GM12865 (cell line): ENCODE measurements at regions not wholly inside any gene's neighbourhood (a gene's known extent, or its start where the extent isn't known, plus 50 kb on each side); places are given as distances from the start of the nearest gene placed in this dataset.

Source experiments
- DNase-seq: peaks from one replicate; pipeline ENCODE4 v3.0.0; 2010; ENCODE audit warnings: low read depth
- H3K4me3 ChIP-seq: 2 replicates; pipeline ENCODE4 v1.5.1; 2011; ENCODE audit warnings: mild to moderate bottlenecking, low read depth, low read length, control low read depth
- TF ChIP-seq, protein P1 (sequence below): IDR thresholded peaks from 2 replicates; pipeline ENCODE4 v1.5.1; 2011; ENCODE audit warnings: low read length, control low read depth, low read depth, inconsistent platforms; ENCODE audit not compliant: insufficient read depth; ENCODE audit errors: missing control alignments

DNA sequence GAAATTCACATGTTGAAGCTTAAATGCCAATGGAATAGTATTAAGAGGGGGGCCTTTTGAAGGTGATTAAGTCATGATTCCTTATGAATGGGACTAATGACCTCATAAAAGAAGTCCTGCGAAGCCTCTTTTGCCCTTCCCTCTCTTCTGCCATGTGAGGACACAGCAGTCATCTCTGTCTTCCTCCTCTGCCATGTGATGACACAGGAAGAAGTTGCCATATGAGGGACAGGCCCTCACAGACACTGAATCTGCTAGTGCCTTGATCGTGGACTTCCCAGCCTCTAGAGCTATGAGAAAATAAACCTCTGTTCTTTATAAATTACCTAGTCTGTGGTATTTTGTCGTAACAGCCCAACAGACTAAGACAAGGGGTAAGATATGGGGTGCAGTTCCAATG, 100.7 kb downstream of the VCPKMT start:
- TF ChIP-seq, protein P1, sequence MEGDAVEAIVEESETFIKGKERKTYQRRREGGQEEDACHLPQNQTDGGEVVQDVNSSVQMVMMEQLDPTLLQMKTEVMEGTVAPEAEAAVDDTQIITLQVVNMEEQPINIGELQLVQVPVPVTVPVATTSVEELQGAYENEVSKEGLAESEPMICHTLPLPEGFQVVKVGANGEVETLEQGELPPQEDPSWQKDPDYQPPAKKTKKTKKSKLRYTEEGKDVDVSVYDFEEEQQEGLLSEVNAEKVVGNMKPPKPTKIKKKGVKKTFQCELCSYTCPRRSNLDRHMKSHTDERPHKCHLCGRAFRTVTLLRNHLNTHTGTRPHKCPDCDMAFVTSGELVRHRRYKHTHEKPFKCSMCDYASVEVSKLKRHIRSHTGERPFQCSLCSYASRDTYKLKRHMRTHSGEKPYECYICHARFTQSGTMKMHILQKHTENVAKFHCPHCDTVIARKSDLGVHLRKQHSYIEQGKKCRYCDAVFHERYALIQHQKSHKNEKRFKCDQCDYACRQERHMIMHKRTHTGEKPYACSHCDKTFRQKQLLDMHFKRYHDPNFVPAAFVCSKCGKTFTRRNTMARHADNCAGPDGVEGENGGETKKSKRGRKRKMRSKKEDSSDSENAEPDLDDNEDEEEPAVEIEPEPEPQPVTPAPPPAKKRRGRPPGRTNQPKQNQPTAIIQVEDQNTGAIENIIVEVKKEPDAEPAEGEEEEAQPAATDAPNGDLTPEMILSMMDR: no peak
- no peak overlapping the region for H3K4me3 ChIP-seq
- DNase-seq: no peak

DNA sequence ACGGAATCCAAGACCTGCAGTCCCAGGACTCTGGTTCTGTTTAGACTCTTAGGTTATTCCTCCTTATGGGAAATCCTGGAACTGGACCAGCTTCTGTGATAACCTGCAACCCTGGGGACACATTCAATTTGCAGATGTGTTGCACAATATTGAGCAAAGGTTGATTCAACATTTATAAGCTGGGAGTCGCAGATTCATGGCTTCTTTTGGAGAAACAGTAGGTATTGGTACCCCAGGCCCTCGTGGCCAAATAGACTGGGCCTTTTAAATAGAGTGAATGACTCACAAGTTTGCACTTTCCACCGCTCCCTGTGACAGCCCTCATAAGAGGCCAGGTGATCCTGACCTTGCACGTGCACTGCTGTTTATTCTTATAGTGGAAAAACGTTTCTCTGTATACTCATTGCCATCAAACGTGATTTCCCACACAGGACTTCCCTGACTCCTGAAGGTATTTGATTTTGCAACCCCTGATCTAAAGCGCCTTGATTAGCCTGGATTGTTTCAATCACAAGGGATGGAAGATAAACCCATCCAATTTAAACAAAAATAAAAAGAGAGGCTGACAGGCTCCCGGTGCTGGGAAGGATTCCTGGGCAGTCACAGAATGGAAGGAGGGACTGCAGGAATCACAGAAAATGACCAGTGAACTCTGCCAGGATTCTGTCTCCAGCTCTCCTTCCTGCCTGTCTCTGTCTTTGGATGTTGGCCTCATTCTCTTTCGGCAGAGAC, 98.0 kb downstream of the VCPKMT start:
- no peak for DNase-seq
- TF ChIP-seq, protein P1: no peak
- no peak overlapping the region for H3K4me3 ChIP-seq

DNA sequence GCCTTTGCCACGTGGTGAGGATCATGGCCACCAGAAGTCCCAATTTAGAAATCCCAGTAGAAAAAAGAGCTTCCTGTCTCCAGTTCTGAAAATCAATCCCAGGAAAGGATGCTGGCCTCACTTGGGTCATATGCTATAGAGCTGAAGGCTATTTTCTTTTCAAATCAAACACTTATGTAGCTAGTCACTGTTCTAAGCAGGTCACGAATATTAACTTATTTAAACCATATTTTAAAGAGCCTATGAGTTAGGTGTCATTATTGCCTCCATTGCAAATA, 97.5 kb downstream of the VCPKMT start:
- TF ChIP-seq, protein P1: no peak
- H3K4me3 ChIP-seq: no peak overlapping the region
- DNase-seq: no peak

DNA sequence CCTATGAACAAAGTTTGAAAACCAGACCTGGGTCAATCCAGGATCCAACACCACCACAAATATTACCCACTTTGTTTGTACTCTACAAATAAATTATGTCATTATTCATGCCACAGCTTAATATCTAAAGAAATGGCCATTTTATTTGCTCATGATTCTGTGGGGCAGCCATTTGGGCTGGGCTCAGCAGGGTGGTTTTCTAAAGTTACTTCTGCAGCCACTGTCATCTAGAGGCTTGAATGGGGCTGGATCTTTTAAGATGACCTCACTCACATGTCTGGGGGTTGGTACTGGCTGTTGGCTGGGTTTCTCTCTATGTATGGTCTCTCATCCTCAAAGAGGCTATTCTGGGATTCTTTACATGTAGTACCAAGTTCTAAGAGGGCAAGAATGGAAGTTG, 96.2 kb downstream of the VCPKMT start:
- DNase-seq: no peak
- H3K4me3 ChIP-seq: no peak overlapping the region
- TF ChIP-seq, protein P1: no peak

DNA sequence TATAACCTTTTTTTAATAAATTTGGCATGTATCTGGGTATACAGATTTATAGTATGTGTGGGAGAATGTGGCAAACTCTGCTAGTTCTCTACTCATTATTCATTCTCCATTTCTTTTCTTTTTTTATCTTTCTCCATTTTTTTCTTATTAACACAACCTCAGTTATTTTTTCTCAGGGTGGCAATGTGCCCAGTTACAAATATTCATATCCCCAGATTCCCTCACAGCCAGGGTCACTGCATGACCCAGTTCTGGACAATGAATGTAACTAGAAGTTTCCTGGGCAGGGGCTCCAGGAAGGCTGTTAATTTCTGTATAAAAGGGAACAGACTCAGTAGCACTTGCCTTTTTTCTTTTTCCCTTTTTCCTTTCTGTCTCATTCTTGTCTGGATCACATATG, 95.6 kb downstream of the VCPKMT start:
- no peak for DNase-seq
- TF ChIP-seq, protein P1: no peak
- no peak overlapping the region for H3K4me3 ChIP-seq

DNA sequence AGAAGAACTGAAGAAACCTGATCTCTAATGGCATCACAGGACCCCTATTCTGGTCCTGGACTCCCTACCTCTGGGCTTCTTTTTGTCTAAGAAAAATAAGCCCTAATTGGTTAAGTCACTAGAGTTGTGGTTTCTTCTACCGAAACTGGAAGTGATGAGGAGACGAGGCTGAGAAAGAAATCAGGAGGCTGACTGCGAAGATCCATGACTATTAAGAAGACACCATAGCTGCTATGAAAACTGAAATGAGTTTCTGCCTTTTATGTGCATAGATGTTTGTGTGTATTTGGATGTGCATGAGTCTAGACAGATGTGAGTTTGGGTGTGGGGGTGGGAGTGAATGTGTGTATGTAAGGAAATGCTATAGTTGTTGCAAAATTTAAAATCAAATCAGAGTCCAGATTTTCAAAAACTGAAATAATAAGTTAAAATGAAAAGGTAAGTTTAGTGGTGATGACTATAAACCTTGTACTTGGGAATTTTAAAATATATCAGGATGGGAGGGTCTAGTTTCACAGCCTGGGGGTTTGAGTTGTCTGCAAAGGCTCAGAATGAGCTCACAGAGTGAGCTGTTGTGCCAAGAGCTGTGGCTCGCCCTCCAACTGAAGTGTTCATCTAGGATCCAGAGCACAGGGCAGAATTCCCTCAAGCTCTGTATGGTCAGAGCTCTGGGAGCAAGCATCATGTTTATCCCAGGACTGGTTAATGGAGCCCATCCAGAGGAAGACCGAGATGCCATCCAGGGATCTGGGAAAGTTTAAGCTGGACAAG, 94.9 kb downstream of the VCPKMT start:
- TF ChIP-seq, protein P1: no peak
- H3K4me3 ChIP-seq: no peak overlapping the region
- DNase-seq: peak; percentile 72

DNA sequence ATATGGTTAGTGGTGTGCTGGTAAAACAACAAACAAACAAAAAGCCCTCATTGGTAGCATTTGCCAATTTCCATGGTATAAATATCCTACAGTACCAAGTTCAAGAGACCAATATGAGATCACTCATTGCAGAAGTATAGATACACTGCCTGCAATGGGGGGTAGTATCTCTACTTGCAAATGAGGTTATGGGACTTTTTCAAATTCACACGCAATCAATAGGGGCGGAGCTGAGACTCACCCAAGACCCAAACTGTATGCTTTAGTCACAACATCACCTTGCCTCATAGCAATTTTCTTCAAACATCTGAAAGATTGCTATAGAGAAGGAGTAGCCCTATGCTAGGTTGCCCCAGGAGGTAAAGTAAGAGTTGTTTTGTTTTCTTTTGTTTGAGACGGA, 93.7 kb downstream of the VCPKMT start:
- H3K4me3 ChIP-seq: no peak overlapping the region
- TF ChIP-seq, protein P1: no peak
- no peak for DNase-seq
